ENCODE measurements at regions not wholly inside any gene's neighbourhood (a gene's known extent, or its start where the extent isn't known, plus 50 kb on each side); places are given as distances from the start of the nearest gene placed in this dataset.

DNA sequence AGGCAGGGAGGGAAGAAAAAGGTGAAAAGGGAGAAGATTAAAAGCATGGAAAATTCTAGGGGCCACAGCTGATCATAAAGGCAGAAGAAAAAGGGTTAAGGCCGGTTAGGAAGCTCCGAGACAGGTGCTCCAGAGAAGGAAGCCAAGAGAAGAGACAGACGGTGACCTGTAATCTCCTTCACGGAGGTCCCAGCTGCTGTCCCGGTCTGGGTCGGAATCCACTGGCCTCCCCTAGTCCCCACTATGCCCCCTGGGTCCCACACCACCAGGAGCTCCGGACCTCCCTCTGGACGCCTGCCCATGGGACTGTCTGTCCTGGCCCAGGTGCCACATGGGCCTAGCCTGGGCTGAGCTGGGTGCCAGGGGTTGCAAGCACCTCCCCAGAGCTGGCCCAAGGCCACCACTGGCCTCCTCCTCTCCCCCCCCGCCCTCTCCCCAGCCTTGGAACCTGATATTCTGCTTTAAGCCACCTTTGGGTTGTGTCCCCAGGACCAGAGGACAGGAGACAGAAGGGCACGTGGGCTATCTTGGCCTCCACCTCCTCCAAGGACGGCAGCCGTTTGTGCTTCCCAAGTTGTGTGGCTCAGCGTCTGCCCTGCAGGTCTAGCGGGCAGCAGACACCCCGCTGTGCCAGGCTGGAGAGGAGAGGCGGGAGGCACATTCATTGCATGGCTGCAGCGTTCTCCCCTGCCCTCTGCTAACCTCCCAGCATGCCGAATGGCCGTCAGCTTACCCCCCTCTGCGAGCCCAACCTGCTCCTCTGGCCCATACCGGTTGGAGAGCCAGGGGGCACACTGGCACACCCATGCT is 102.4 kb downstream of the ENGASE start:
- TF ChIP-seq, protein P1, sequence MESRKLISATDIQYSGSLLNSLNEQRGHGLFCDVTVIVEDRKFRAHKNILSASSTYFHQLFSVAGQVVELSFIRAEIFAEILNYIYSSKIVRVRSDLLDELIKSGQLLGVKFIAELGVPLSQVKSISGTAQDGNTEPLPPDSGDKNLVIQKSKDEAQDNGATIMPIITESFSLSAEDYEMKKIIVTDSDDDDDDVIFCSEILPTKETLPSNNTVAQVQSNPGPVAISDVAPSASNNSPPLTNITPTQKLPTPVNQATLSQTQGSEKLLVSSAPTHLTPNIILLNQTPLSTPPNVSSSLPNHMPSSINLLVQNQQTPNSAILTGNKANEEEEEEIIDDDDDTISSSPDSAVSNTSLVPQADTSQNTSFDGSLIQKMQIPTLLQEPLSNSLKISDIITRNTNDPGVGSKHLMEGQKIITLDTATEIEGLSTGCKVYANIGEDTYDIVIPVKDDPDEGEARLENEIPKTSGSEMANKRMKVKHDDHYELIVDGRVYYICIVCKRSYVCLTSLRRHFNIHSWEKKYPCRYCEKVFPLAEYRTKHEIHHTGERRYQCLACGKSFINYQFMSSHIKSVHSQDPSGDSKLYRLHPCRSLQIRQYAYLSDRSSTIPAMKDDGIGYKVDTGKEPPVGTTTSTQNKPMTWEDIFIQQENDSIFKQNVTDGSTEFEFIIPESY (CRISPR knock-in tag; IDR thresholded peaks at IDR 0.05): no peak
- no peak for TF ChIP-seq RARG (CRISPR knock-in tag; IDR thresholded peaks at IDR 0.05; ENCODE audit: low read depth)
- TF ChIP-seq YY1 (IDR thresholded peaks at IDR 0.05; ENCODE audit: insufficient read depth, insufficient replicate concordance, low read depth, low read length): no peak
- TF ChIP-seq RAD51 (IDR thresholded peaks at IDR 0.05; ENCODE audit: borderline replicate concordance): no peak
- no peak for TF ChIP-seq JUND (CRISPR knock-in tag; IDR thresholded peaks at IDR 0.05)

All from HepG2 (cell line).